ENCODE measurements at regions not wholly inside any gene's neighbourhood (a gene's known extent, or its start where the extent isn't known, plus 50 kb on each side); places are given as distances from the start of the nearest gene placed in this dataset.

- ATAC-seq: no peak
Observed at GRCh38 chr10:78699971-78700370, 368.8 kb upstream of the ZMIZ1 start.

GRCh38 chr10:78700413-78700812 lies 368.4 kb upstream of the ZMIZ1 start:
- ATAC-seq: no peak

- ATAC-seq: no peak
Observed at GRCh38 chr10:78700816-78701520, 367.8 kb upstream of the ZMIZ1 start.

- ATAC-seq: no peak
Observed at GRCh38 chr10:78702186-78702585, 366.6 kb upstream of the ZMIZ1 start.

GRCh38 chr10:78702876-78703275 lies 365.9 kb upstream of the ZMIZ1 start:
- no peak for ATAC-seq

GRCh38 chr10:78703593-78703992 lies 365.2 kb upstream of the ZMIZ1 start:
- ATAC-seq: no peak

- no peak for ATAC-seq
Observed at GRCh38 chr10:78706256-78706655, 362.5 kb upstream of the ZMIZ1 start.

GRCh38 chr10:78706726-78707540 lies 361.8 kb upstream of the ZMIZ1 start:
- ATAC-seq: no peak

GRCh38 chr10:78707745-78708144 lies 361.0 kb upstream of the ZMIZ1 start:
- no peak for ATAC-seq

GRCh38 chr10:78712147-78712546 lies 356.6 kb upstream of the ZMIZ1 start:
- ATAC-seq: no peak

GRCh38 chr10:78713659-78714058 lies 355.1 kb upstream of the ZMIZ1 start:
- ATAC-seq: no peak

GRCh38 chr10:78714225-78714624 lies 354.5 kb upstream of the ZMIZ1 start:
- no peak for ATAC-seq

GRCh38 chr10:78715435-78715834 lies 353.3 kb upstream of the ZMIZ1 start:
- no peak for ATAC-seq

GRCh38 chr10:78716043-78716660 lies 352.6 kb upstream of the ZMIZ1 start:
- no peak for ATAC-seq

- no peak for ATAC-seq
Observed at GRCh38 chr10:78717200-78717599, 351.6 kb upstream of the ZMIZ1 start.

GRCh38 chr10:78718032-78718572 lies 350.7 kb upstream of the ZMIZ1 start:
- no peak for ATAC-seq

- no peak for ATAC-seq
Observed at GRCh38 chr10:78719276-78719675, 349.5 kb upstream of the ZMIZ1 start.

GRCh38 chr10:78720091-78720490 lies 348.7 kb upstream of the ZMIZ1 start:
- ATAC-seq: no peak

- ATAC-seq: no peak
Observed at GRCh38 chr10:78721231-78721630, 347.5 kb upstream of the ZMIZ1 start.

- no peak for ATAC-seq
Observed at GRCh38 chr10:78724846-78725245, 343.9 kb upstream of the ZMIZ1 start.

- no peak for ATAC-seq
Observed at GRCh38 chr10:78726171-78726570, 342.6 kb upstream of the ZMIZ1 start.

- ATAC-seq: no peak
Observed at GRCh38 chr10:78727251-78727650, 341.5 kb upstream of the ZMIZ1 start.

GRCh38 chr10:78727728-78728127 lies 341.0 kb upstream of the ZMIZ1 start:
- no peak for ATAC-seq

- no peak for ATAC-seq
Observed at GRCh38 chr10:78728176-78728575, 340.6 kb upstream of the ZMIZ1 start.
